T47D (cell line): ENCODE measurements at regions not wholly inside any gene's neighbourhood (a gene's known extent, or its start where the extent isn't known, plus 50 kb on each side); places are given as distances from the start of the nearest gene placed in this dataset.

Experiments used
- DNase-seq, 2 experiments: peaks; one replicate each; pipeline versions ENCODE4 v3.0.0 to v3.0.0-alpha.2; 2011 to 2012; ENCODE audit warnings: low read depth in 1 of 2, low spot score in 1 of 2
- JUND ChIP-seq: IDR thresholded peaks from 2 replicates; pipeline ENCODE4 v1.6.1; 2012; ENCODE audit warnings: low read depth
- in situ Hi-C: cut with HindIII; loops from 2 replicates; pipeline ENCODE4 v1.10.0; 2016; ENCODE audit warnings: low sequenced_read_pairs, low pct_unique_long_range_greater_than_20kb

DNA sequence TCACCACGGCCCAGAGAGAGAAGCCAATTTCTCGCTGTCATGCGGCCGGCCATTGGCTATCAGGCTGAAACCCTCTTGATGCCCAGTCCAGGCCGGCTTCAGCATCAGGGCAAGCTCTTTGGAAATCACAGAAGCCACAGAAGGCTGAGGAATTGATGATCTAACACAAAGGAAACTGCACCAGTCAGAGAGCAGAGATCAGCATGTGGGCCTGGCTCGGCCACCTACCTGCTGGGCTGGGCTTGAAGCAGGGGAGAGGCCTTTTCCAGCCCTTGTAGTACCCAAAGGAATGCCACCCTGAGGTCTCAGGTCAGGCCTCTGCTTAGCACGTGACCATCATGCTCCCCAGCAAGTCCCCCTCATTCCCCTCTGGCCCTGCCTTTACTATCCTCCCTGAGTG lies 119.1 kb downstream of the TLE3 start:
- no peak for DNase-seq
- in situ Hi-C loops, result no loop called here
- no peak for TF ChIP-seq JUND

DNA sequence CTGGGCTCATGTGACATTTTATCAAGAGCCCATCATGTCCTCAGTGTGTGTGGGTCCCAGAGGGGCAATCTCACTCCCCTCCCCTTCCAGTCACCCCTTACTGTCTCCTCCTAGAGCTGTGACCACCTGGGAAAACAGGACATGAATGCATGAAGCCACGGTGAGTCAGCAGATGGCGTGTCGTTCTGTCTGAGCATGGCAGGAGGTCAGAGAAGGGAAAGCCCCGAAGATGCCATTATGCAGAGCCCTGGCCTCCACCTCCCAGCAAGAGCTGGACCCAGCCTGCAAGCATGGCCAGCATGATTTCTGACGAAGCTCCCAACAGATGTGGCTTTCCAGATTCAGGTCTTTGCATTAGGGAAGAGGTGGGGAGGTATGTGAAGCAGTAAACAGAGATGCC lies 118.5 kb downstream of the TLE3 start:
- in situ Hi-C loops, result no loop called here
- no peak for TF ChIP-seq JUND
- DNase-seq, result no peak

DNA sequence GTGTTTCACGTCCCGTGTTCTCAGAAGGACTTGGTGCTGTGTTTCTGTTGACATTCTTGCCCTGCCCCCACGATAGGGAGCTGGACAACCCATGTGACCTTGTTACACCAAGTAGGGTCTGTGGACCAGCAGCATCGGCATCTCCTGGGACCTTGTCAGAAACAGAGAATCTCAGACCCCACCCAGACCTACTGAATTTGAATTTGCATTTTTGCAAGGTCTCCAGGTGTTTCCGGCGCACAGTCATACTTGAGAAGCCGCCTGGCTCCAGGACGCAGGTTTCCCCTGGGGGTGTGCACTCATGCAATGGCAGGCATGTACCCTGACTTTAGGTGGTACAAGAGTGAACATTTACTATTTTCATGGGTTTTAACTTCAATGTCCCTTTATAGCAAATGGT lies 117.9 kb downstream of the TLE3 start:
- DNase-seq, result no peak
- TF ChIP-seq JUND, result no peak
- in situ Hi-C loops, result no loop called here

DNA sequence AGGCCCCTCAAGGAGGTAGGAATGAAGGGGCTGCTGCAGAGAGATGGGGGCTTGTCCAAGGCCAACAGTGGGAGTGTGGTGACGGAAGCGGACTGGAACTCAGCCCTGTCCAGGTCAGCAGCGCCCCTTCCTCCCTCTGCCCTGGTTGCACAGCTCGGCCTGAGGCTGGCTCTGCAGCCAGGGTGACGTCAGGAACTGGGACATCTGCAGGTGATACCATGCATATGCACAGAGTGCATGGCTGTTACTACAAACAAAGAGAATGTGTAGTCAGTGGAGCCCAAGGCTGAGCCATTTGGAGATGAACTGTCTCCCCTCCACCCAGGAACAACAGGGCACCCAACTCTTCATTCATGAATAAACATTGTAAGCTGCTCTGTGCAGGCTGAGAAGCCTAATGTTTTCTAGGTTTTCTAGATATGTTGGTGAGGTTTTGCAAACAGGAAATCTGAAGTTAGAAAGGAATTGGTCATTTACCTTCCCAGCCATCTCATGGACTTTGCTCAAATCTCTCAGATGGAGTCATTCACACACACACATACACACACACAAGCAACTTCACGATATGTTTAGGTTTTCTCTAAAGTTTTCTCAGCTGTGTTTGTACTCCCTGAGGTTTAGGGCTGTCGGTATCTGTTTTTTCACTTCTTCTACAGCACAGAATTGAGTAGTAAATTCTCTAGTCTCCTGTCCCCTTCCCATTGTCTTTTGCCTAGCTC lies 117.2 kb downstream of the TLE3 start:
- no peak for TF ChIP-seq JUND
- no peak for DNase-seq
- in situ Hi-C loops, result no loop called here

DNA sequence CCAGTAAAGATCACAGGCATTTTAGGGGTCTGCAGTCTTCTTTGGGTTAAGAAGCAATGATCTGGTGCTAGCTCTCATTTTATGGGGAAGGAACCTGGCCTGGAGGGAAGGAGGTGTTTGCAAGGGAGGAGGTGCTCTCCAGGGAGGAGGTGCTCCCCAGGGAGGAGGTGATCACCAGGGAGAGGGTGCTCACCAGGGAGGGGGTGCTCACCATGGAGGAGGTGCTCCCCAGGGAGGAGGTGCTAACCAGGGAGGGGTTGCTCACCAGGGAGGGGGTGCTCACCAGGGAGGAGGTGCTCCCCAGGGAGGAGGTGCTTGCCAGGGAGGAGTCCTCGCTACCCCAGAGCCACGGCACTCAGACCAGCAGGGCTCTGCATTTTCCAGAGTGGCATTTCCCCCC lies 115.7 kb downstream of the TLE3 start:
- in situ Hi-C loops, result no loop called here
- no peak for DNase-seq
- TF ChIP-seq JUND, result no peak

DNA sequence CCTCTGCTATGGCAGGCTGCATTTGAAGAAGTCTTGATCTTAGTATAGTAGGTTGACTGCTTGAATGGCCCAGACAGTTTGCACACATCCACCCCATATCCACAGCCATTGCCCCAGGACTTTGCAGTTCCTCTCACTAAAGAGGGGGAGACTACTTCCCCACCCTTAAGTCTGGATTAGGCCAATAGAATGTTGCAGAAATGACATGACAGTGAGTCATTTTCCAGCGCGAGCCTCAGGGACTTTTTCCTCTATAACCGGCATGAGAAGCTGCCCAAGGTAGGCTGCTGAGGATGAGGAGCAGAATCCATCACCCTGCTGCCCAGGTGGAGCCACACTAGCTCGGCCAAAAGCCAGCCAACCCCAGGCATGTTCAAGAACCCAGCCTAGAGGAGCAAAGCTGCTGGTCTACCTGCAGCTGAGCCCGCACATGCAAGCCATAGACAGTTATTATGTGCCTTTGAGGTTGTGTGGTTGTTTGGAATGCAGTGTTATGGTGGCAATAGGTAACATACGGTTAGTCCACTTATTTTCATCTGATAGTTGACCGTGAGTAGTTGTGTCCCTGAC lies 113.9 kb downstream of the TLE3 start:
- TF ChIP-seq JUND, result no peak
- DNase-seq, result peak in 1 of 2 experiments; percentile 30
- in situ Hi-C loops, result no loop called here

DNA sequence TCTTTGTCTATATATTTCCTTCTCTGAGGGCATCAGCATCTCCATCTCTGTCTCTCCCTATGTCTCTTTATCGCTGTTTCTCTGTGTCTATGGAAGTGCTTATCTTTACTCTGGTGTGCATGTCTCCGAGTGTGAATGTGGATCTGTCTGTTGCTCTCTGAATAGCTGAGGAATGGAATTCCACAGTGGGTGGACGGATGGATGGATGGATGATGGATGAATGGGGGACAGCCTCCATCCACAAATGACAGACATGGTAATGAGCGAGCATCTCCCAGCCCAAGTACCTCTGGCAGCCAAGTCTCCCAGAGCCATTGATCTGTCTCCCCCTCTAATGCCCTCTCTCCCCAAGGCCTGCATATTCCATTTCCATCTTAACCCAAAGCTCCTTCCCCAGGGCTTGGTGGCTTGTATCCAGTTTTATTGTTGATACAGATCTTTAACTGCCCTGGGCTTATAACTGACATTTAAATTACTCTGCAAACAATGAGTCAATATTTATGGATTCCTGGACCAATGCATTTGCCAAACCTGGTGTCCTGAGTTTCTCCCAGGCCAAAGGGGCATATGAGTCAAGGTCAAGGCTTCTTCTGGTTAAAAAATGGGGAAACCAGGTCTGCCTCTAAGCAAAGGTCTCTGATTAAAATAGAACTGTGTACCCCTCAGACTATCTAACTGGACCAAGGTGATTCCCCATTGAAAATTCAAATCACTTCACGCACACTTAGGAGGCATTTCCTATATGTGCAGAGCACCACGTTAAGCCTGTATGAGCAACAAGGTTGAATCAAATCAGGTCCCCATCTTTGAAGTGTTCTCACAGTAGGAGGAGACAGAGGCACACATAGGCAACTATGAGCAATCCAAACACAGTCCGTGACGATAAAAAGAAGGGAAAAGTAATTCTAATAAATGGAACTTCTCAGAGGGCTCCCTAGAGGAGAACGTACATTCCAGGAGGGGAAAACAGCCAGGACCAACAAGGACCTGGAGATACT lies 109.9 kb downstream of the TLE3 start:
- in situ Hi-C loops, result no loop called here
- DNase-seq, result peak; percentile 55 to 95
- TF ChIP-seq JUND, result peak; percentile 99

DNA sequence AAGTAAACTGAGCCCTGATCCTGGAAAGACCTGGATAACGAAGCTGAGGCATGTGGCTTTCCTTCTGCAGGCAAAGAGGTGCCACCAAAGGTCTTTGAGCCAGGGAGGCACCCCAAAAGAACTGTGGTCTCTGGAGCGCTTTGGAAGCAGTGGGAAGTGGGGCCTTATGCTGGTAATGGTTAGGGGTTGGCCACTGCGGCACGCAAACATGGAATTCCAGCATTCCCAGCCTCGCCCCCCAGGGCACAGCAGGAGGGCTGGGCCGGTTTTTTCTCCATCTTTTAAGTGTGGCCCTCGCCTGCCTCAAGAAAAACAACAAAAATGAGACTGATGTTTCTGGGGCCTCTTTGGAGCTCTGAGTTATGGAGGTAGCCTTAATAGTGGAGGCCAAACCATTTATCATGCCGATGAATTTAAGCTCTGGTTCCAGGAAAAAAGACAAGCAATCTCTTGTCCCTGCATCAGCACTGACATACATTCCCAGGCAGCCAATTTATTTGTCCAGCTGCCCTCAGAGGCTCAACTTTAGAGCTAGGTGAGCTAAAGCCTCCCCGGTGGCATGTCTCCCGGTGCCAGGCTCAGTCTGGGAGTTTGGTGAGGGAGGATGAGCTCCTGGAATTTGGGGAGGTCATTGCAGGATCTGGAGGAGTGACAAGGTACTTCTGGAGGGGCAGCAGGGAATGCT lies 109.0 kb downstream of the TLE3 start:
- in situ Hi-C loops, result no loop called here
- DNase-seq, result peak; percentile 28 to 75
- TF ChIP-seq JUND, result no peak

DNA sequence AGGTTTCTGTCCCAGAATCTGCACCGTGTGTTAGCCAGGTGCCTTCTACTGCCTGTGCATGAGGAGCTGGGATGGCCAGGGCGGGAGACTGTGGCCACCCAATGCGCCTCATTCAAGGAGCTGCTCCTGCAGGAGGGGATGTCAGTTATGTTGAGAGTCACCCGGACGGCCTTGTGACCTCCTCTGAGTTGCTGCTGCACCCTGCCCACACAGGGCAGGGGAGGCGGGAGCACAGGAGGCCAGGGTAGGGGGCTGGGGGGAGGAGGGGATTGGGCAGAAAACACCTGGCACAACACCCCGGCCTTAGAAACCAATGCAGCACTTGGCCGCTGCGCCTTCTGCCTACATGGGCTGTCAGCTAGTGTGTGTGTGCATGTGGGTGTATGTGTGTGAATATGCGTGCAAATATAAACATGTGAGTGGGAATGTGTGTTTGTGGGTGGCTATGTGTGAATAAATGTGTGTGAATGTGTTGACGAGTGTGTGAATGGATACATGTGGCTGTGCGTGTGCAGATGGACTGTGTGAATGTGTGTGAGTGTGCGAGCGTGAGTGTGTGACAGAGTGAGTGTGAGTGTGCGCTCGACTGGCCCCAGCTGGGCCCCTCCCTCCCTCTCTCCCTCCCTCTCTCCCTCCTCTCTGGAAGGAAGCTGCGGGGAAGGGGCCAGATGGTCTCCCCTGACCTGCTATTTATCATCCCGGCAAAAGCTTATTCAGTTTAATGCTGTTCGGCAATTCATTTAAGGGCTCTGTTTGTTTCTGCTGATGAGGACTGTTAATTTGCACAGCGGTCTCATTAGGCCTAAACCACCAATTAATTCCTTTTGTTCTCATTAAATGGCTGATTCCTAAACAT lies 106.9 kb downstream of the TLE3 start:
- no peak for DNase-seq
- no peak for TF ChIP-seq JUND
- in situ Hi-C loops, result no loop called here

DNA sequence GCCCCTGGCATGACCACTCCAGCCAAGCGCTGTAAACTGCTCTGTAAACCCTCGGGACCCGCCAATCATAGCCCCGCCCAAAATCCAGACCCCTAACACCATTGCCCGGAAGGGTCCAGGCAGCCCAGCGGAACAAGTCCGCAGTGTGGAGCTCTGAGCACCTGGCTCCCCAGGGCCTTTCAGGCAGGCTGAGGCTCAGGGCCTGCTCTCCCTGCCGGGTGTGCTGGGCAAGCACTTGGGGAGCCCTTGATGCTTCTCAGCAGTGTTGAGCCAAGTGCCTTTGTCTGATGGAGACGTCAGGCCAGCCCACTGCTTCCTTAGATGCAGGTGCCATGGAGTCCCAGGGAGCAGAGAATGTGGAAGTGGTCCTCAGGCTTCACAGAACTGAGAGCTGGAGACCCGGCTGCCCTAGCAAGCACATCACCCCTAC lies 106.2 kb downstream of the TLE3 start:
- TF ChIP-seq JUND, result no peak
- DNase-seq, result no peak
- in situ Hi-C loops, result no loop called here

DNA sequence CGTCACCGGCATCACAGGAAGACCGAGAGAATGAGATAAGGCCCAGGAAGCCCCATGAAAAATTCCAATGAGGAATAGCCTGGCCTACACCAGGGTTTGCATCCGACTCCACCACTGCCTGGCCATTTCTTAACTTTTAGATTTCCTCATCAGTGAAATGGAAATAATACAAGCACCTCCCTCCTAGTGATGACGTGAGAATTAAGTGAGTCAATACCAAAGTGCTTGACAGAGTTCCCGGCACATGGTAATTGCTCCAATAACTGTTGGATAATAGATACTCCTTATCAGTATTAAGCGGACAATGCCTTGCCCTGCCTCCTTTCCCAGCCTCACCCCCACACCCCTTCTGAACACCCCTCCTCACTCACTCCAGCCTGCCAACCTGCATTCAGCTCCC lies 105.4 kb downstream of the TLE3 start:
- in situ Hi-C loops, result no loop called here
- TF ChIP-seq JUND, result no peak
- no peak for DNase-seq
